ENCODE measurements at regions not wholly inside any gene's neighbourhood (a gene's known extent, or its start where the extent isn't known, plus 50 kb on each side); places are given as distances from the start of the nearest gene placed in this dataset.

GRCh38 chr5:133848341-133848811 lies 120.0 kb downstream of the C5orf15 start:
- no peaks in the 10 kb centered on the region for H3K36me3 ChIP-seq
- TF ChIP-seq CTCF (IDR thresholded peaks at IDR 0.05; ENCODE audit: low read depth, low read length), result no peak
- H3K4me1 ChIP-seq (ENCODE audit: low read depth), result peaks cover 6% of the 10 kb centered on the region
- no peak overlapping the region for H3K27ac ChIP-seq
- H3K4me3 ChIP-seq, result no peak overlapping the region
- no peak for DNase-seq (ENCODE audit: low read depth in 1 of 2, low spot score in 1 of 2)
- H3K27me3 ChIP-seq, result no peaks in the 10 kb centered on the region
- no peaks in the 10 kb centered on the region for H3K9me3 ChIP-seq (ENCODE audit: low read depth)

DNA sequence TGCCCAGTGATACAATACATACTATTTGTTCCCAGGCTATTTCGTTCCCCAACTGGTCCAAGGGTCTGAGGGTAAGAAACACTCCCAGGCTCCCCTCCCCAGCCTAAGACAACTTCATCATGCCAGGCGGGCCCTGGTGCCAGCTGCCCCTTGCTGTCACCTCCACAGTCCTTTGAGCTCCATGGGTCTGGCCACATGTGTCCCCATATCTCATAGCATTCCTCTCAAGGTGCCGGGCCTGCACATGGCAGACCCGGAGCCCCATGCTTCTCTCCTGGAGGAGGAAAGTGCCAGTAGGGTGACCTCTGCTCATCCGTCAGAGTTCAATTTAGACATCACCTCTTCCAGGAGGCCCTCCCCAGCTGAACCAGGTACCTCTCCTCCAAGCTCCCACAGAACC lies 120.5 kb downstream of the C5orf15 start:
- TF ChIP-seq CTCF (IDR thresholded peaks at IDR 0.05; ENCODE audit: low read depth, low read length), result no peak
- DNase-seq (ENCODE audit: low read depth in 1 of 2, low spot score in 1 of 2), result no peak
- no peaks in the 10 kb centered on the region for H3K9me3 ChIP-seq (ENCODE audit: low read depth)
- H3K27me3 ChIP-seq, result no peaks in the 10 kb centered on the region
- H3K36me3 ChIP-seq, result no peaks in the 10 kb centered on the region
- H3K4me3 ChIP-seq, result no peak overlapping the region
- peaks cover 6% of the 10 kb centered on the region for H3K4me1 ChIP-seq (ENCODE audit: low read depth)
- H3K27ac ChIP-seq, result no peak overlapping the region

DNA sequence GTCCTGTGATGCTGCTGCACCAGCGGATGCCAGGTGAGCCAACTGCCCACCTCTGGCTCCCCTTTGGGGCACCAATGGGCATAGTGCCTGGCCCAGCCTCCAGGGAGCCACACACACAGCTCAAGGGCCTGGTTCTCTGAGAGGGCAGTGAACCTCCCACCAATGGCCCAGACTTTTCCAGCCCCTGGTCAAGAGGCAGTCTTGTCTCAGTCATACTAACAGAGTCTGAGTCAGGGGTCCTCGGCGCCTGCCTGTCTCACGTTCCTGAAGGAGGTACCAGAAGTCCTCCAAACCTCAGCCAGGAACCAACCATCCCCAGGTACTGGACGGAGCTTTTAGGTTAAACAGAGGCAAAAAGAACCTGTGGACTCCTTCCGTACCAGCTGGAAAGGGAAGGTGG lies 121.1 kb downstream of the C5orf15 start:
- no peak for DNase-seq (ENCODE audit: low read depth in 1 of 2, low spot score in 1 of 2)
- H3K27me3 ChIP-seq, result no peaks in the 10 kb centered on the region
- no peak for TF ChIP-seq CTCF (IDR thresholded peaks at IDR 0.05; ENCODE audit: low read depth, low read length)
- no peak overlapping the region for H3K4me3 ChIP-seq
- H3K27ac ChIP-seq, result no peak overlapping the region
- H3K9me3 ChIP-seq (ENCODE audit: low read depth), result no peaks in the 10 kb centered on the region
- peaks cover 6% of the 10 kb centered on the region for H3K4me1 ChIP-seq (ENCODE audit: low read depth)
- no peaks in the 10 kb centered on the region for H3K36me3 ChIP-seq

- Histone ChIP-seq H3K9me3 (ENCODE audit: low read depth) (no peaks in the 10 kb centered on the region), H3K27me3 (no peaks in the 10 kb centered on the region), H3K27ac (no peak overlapping the region), H3K4me3 (no peak overlapping the region), H3K36me3 (no peaks in the 10 kb centered on the region), H3K4me1 (ENCODE audit: low read depth) (peaks cover 6% of the 10 kb centered on the region)
- DNase-seq (ENCODE audit: low read depth in 1 of 2, low spot score in 1 of 2), result no peak
- TF ChIP-seq CTCF (IDR thresholded peaks at IDR 0.05; ENCODE audit: low read depth, low read length), result no peak
These were observed 121.8 kb downstream of the C5orf15 start for GRCh38 chr5:133846478-133847226.

- H3K4me1 ChIP-seq (ENCODE audit: low read depth), result peaks cover 6% of the 10 kb centered on the region
- TF ChIP-seq CTCF (IDR thresholded peaks at IDR 0.05; ENCODE audit: low read depth, low read length), result no peak
- no peaks in the 10 kb centered on the region for H3K36me3 ChIP-seq
- no peak for DNase-seq (ENCODE audit: low read depth in 1 of 2, low spot score in 1 of 2)
- no peaks in the 10 kb centered on the region for H3K9me3 ChIP-seq (ENCODE audit: low read depth)
- no peaks in the 10 kb centered on the region for H3K27me3 ChIP-seq
- H3K4me3 ChIP-seq, result no peak overlapping the region
- no peak overlapping the region for H3K27ac ChIP-seq
These were observed 123.2 kb downstream of the C5orf15 start for GRCh38 chr5:133845271-133845670.
